OCI-LY7 (cell line): ENCODE measurements at regions not wholly inside any gene's neighbourhood (a gene's known extent, or its start where the extent isn't known, plus 50 kb on each side); places are given as distances from the start of the nearest gene placed in this dataset.

Source experiments
- BruUV-seq: library from RNA; stranded (reverse); fragments of 400-500 nt; replicated peaks from 2 replicates; lab custom pipeline; 2021; lab: Mats Ljungman, UMichigan
- CTCF ChIA-PET: fragments of 300-600 bp; sonication (Branson Sonifier 250); formaldehyde crosslinking; loops from one replicate; lab custom pipeline; 2022; ENCODE audit warnings: antibody characterized with exemption; ENCODE audit not compliant: unreplicated experiment; lab: Charles Lee
- POLR2A ChIA-PET: fragments of 300-600 bp; sonication (Branson Sonifier 250); formaldehyde crosslinking; loops from one replicate; lab custom pipeline; 2022; ENCODE audit warnings: antibody characterized with exemption; lab: Charles Lee
- DNase-seq: peaks from one replicate; pipeline ENCODE4 v3.0.0-alpha.2; 2015; ENCODE audit warnings: low spot score
- H2AFZ ChIP-seq: fragments of 200-600 bp; sonication (generic), shearing (Covaris generic); 2 replicates; pipeline ENCODE4 v1.6.1; 2014; ENCODE audit warnings: mild to moderate bottlenecking, antibody characterized with exemption, low read length, moderate library complexity
- H3K27ac ChIP-seq: fragments of 200-600 bp; sonication (generic); 2 replicates; pipeline ENCODE4 v1.5.1; 2014; ENCODE audit warnings: mixed run types, low read depth, mild to moderate bottlenecking, moderate library complexity, low read length, inconsistent platforms; ENCODE audit not compliant: poor library complexity, severe bottlenecking
- H3K36me3 ChIP-seq: fragments of 200-600 bp; sonication (generic); 2 replicates; pipeline ENCODE4 v1.6.1; 2014; ENCODE audit warnings: mild to moderate bottlenecking, antibody characterized with exemption, low read length, moderate library complexity, mixed read lengths; ENCODE audit not compliant: insufficient read depth
- H3K4me1 ChIP-seq: fragments of 200-600 bp; sonication (generic); 2 replicates; pipeline ENCODE4 v1.5.1; 2014; ENCODE audit warnings: mild to moderate bottlenecking, low read length; ENCODE audit not compliant: insufficient read depth, poor library complexity, severe bottlenecking
- H3K4me2 ChIP-seq: fragments of 200-600 bp; sonication (generic); 2 replicates; pipeline ENCODE4 v1.6.1; 2014; ENCODE audit warnings: mild to moderate bottlenecking, low read length
- H3K4me3 ChIP-seq: fragments of 200-600 bp; sonication (generic); 2 replicates; pipeline ENCODE4 v1.5.1; 2014; ENCODE audit warnings: mild to moderate bottlenecking, low read depth, low read length; ENCODE audit not compliant: poor library complexity, severe bottlenecking
- H3K79me2 ChIP-seq: fragments of 200-600 bp; sonication (generic); 2 replicates; pipeline ENCODE4 v1.6.1; 2016; ENCODE audit warnings: low read depth, mild to moderate bottlenecking, low read length, moderate library complexity, mixed read lengths; ENCODE audit not compliant: insufficient read depth
- H3K9me2 ChIP-seq: fragments of 200-600 bp; sonication (generic); 2 replicates; pipeline ENCODE4 v1.6.1; 2016; ENCODE audit warnings: mild to moderate bottlenecking, low read length, mixed read lengths; ENCODE audit not compliant: insufficient read depth
- H3K9me3 ChIP-seq: fragments of 200-600 bp; sonication (generic); 2 replicates; pipeline ENCODE4 v1.6.1; 2014; ENCODE audit warnings: mild to moderate bottlenecking, mixed run types, low read length, mixed read lengths
- H4K20me1 ChIP-seq: fragments of 200-600 bp; sonication (generic); 2 replicates; pipeline ENCODE4 v1.6.1; 2014; ENCODE audit warnings: mild to moderate bottlenecking, antibody characterized with exemption, low read length, moderate library complexity, mixed read lengths; ENCODE audit not compliant: insufficient read depth
- EZH2phosphoT487 ChIP-seq: fragments of 200-600 bp; sonication (generic); IDR thresholded peaks from 2 replicates; pipeline ENCODE4 v1.6.1; 2018; ENCODE audit warnings: low read depth, borderline replicate concordance, mild to moderate bottlenecking, mixed run types, antibody characterized with exemption, low read length, moderate library complexity, mixed read lengths
- intact Hi-C: fragments of 100-400 bp; cut with micrococcal nuclease; formaldehyde crosslinking; loops from one replicate; pipeline ENCODE4 v1.10.0; 2022; ENCODE audit not compliant: unreplicated experiment
- TF ChIP-seq, protein P1 (sequence below): fragments of 200-600 bp; sonication (generic); conservative IDR thresholded peaks from 2 replicates; pipeline ENCODE4 v1.5.1; 2014; ENCODE audit warnings: mild to moderate bottlenecking, antibody characterized with exemption, low read length, moderate library complexity, mixed read lengths

DNA sequence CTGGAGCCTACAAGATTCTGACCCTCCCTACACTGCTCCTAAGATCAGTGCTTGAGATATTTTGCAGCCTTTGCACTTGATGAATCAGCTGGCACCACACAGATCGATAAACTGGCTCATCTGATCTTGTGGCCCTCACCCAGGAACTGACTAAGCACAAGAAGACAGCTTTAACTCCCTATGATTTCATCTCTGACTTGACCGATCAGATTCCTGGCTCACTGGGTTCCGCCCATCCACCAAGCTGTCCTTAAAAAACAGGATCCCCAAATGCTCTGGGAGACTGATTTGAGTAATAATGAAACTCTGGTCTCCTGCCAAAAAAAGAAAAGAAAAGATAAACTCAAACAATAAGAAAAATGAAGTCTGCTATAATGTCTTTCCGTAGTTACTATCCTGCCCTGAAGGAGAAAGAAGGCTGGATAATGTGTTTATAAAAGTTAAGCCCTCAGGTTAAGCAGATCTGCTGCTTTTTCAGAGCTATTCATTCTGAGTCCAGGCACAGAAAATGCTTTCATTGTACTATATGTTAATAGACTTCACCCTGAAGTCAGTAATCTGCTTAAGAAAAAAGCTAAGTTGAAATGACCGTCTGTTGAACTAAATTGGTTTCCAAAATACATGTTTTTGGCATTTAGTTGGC is 795.2 kb downstream of the TRIML1 start:
- TF ChIP-seq, protein P1, sequence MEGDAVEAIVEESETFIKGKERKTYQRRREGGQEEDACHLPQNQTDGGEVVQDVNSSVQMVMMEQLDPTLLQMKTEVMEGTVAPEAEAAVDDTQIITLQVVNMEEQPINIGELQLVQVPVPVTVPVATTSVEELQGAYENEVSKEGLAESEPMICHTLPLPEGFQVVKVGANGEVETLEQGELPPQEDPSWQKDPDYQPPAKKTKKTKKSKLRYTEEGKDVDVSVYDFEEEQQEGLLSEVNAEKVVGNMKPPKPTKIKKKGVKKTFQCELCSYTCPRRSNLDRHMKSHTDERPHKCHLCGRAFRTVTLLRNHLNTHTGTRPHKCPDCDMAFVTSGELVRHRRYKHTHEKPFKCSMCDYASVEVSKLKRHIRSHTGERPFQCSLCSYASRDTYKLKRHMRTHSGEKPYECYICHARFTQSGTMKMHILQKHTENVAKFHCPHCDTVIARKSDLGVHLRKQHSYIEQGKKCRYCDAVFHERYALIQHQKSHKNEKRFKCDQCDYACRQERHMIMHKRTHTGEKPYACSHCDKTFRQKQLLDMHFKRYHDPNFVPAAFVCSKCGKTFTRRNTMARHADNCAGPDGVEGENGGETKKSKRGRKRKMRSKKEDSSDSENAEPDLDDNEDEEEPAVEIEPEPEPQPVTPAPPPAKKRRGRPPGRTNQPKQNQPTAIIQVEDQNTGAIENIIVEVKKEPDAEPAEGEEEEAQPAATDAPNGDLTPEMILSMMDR: no peak
- no peak for TF ChIP-seq EZH2phosphoT487
- no peak overlapping the region for H3K4me2 ChIP-seq
- no peaks in the 10 kb centered on the region for H3K79me2 ChIP-seq
- POLR2A ChIA-PET: no interaction called here
- H3K36me3 ChIP-seq: no peaks in the 10 kb centered on the region
- H2AFZ ChIP-seq: no peak overlapping the region
- H3K4me1 ChIP-seq: no peaks in the 10 kb centered on the region
- no peak overlapping the region for H3K4me3 ChIP-seq
- H3K9me3 ChIP-seq: peaks cover 8% of the 10 kb centered on the region; the same call in 1 of the 2 replicates
- no peak overlapping the region for H3K27ac ChIP-seq
- H3K9me2 ChIP-seq: no peaks in the 10 kb centered on the region
- CTCF ChIA-PET: no interaction called here
- DNase-seq: no peak
- intact Hi-C loops: no loop called here
- no TSS peak for BruUV-seq
- H4K20me1 ChIP-seq: no peaks in the 10 kb centered on the region

- no peaks in the 10 kb centered on the region for H3K9me3 ChIP-seq
- DNase-seq: no peak
- no peak overlapping the region for H3K4me3 ChIP-seq
- ChIA-PET POLR2A (interaction anchor here (0.9 kb wide), 1 partner anchor 52 kb away, joined by 3 read pairs; no protein-coding TSS in a partner anchor), CTCF (no interaction called here)
- H4K20me1 ChIP-seq: no peaks in the 10 kb centered on the region
- no peak overlapping the region for H3K27ac ChIP-seq
- no peaks in the 10 kb centered on the region for H3K9me2 ChIP-seq
- no peaks in the 10 kb centered on the region for H3K4me1 ChIP-seq
- no peak overlapping the region for H3K4me2 ChIP-seq
- no peaks in the 10 kb centered on the region for H3K36me3 ChIP-seq
- intact Hi-C loops: no loop called here
- no peaks in the 10 kb centered on the region for H3K79me2 ChIP-seq
- no peak overlapping the region for H2AFZ ChIP-seq
- no peak for TF ChIP-seq EZH2phosphoT487
- TF ChIP-seq, protein P1: no peak
- BruUV-seq: no TSS peak
Observed at GRCh38 chr4:188941524-188942119, 802.4 kb downstream of the TRIML1 start.

GRCh38 chr4:188942606-188943005 is 803.4 kb downstream of the TRIML1 start:
- DNase-seq: no peak
- Histone ChIP-seq H4K20me1 (no peaks in the 10 kb centered on the region), H3K79me2 (no peaks in the 10 kb centered on the region), H2AFZ (no peak overlapping the region), H3K9me2 (no peaks in the 10 kb centered on the region), H3K36me3 (no peaks in the 10 kb centered on the region), H3K9me3 (no peaks in the 10 kb centered on the region), H3K4me3 (no peak overlapping the region), H3K4me2 (no peak overlapping the region), H3K4me1 (no peaks in the 10 kb centered on the region), H3K27ac (no peak overlapping the region)
- TF ChIP-seq, protein P1: no peak
- TF ChIP-seq EZH2phosphoT487: no peak
- intact Hi-C loops: no loop called here
- ChIA-PET CTCF (no interaction called here), POLR2A (no interaction called here)
- no TSS peak for BruUV-seq
